BE2C (cell line): ENCODE measurements at regions not wholly inside any gene's neighbourhood (a gene's known extent, or its start where the extent isn't known, plus 50 kb on each side); places are given as distances from the start of the nearest gene placed in this dataset.

Experiments used
- DNase-seq: peaks from one replicate; pipeline ENCODE4 v3.0.0-alpha.2; 2020
- H3K27me3 ChIP-seq: fragments of 250-450 bp; sonication (Bioruptor Pico); 2 replicates; pipeline ENCODE4 v1.5.1; 2020; ENCODE audit warnings: mild to moderate bottlenecking
- H3K36me3 ChIP-seq: fragments of 250-450 bp; sonication (Bioruptor Pico); 2 replicates; pipeline ENCODE4 v1.5.1; 2020; ENCODE audit warnings: mild to moderate bottlenecking
- H3K4me1 ChIP-seq: fragments of 250-450 bp; sonication (Bioruptor Pico); 2 replicates; pipeline ENCODE4 v1.5.1; 2020
- H3K4me3 ChIP-seq: 2 replicates; pipeline ENCODE4 v1.5.1; 2011; ENCODE audit warnings: low read depth, low read length
- H3K9me3 ChIP-seq: fragments of 250-450 bp; sonication (Bioruptor Pico); 2 replicates; pipeline ENCODE4 v1.5.1; 2020
- TF ChIP-seq, protein P1 (sequence below): IDR thresholded peaks from 2 replicates; pipeline ENCODE4 v1.5.1; 2012; ENCODE audit warnings: mild to moderate bottlenecking, low read depth, low read length

DNA sequence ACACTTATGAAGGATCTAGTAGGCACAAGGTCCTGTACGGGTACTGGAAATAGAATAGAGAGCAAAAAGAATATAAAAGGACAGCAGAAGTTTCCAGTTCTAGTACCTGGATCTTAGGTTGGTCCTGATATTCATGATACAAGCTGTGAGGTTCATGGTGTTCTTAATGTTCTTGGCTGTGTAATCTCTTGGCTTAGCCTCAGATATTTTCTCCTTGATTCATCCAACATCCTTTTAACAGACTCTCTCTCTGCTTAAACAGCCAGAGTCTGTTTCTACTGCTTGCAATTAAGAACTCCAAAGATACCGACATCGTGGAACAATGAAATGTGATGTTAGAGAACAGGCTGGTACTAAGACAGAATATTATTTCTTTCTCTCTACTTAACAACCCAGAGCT lies 49.9 kb downstream of the CNTN3 start:
- H3K4me3 ChIP-seq: no peak overlapping the region
- H3K4me1 ChIP-seq: no peaks in the 10 kb centered on the region
- TF ChIP-seq, protein P1, sequence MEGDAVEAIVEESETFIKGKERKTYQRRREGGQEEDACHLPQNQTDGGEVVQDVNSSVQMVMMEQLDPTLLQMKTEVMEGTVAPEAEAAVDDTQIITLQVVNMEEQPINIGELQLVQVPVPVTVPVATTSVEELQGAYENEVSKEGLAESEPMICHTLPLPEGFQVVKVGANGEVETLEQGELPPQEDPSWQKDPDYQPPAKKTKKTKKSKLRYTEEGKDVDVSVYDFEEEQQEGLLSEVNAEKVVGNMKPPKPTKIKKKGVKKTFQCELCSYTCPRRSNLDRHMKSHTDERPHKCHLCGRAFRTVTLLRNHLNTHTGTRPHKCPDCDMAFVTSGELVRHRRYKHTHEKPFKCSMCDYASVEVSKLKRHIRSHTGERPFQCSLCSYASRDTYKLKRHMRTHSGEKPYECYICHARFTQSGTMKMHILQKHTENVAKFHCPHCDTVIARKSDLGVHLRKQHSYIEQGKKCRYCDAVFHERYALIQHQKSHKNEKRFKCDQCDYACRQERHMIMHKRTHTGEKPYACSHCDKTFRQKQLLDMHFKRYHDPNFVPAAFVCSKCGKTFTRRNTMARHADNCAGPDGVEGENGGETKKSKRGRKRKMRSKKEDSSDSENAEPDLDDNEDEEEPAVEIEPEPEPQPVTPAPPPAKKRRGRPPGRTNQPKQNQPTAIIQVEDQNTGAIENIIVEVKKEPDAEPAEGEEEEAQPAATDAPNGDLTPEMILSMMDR: no peak
- no peaks in the 10 kb centered on the region for H3K36me3 ChIP-seq
- H3K9me3 ChIP-seq: no peaks in the 10 kb centered on the region
- no peaks in the 10 kb centered on the region for H3K27me3 ChIP-seq
- no peak for DNase-seq

DNA sequence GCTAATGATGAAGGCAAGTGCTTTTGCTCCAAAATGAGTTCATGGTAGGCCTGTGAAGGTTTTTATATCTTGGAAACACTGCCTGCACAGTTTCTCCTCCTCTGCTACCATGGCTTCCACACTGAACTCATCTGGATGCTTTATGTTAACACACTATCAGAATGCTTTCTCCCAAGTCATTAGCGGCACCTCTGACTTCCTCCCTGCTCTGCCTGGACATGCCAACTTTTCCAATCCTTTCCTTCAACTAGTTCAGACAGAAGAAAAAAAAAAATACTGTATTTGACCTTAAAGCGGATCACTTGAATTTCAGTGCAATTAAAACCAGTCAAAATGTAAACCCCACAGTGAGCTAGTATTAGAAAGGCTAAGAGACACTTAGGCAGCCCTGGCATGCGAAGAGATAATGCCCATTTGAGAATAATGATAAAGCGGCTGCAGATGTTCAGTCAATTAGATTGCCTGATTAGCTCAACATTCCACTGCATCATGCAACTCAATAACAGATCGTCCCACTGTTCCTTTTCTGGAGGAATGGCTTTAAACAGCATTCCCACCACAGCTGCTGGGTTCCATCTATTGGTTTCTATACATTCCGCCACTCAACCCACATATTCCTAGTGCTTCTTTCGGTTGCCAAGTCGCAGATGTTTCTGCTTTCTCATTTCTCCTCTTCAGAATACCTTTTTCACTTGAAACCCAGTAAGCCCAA lies 51.7 kb downstream of the CNTN3 start:
- TF ChIP-seq, protein P1: no peak
- no peak for DNase-seq
- Histone ChIP-seq H3K9me3 (no peaks in the 10 kb centered on the region), H3K4me1 (no peaks in the 10 kb centered on the region), H3K36me3 (no peaks in the 10 kb centered on the region), H3K4me3 (no peak overlapping the region), H3K27me3 (no peaks in the 10 kb centered on the region)

DNA sequence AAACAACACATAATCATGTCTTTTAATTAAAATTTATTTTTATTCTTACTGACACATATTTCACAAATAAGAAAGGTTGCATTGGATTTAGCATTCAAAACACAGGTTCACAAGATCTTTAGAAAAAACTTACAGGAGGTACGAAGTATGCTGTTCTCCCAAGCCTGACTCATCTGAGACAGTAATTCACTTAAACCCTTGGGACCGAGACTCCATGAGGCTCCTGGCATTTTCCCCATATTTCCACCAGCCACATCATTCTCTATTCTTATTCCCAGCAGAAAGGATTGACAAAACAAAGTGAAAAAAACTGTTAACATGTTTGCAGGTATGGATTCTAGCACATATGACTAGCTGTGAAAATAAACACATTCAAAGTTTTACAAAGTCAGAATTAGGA lies 52.6 kb downstream of the CNTN3 start:
- DNase-seq: no peak
- TF ChIP-seq, protein P1: no peak
- no peaks in the 10 kb centered on the region for H3K9me3 ChIP-seq

DNA sequence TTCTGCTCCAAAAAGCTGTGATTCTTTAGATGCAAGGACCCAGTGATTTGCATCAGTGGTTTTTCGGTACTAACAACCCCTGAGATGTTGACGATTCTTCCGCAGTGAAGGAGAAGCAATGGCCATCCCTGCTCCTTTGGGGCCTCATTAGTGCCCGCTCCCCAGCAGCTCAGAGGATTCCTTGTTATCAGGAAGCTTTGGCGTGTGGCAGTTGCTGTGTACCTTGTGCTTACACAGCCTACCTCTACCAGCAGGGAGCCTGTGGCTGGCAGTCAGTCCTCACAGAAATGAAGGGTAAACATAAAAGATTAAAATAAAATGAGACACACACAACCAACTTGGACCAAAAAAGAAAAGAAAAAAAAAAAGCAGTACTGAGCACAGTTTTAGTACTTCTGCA lies 55.2 kb downstream of the CNTN3 start:
- no peak for DNase-seq
- no peaks in the 10 kb centered on the region for H3K27me3 ChIP-seq
- no peaks in the 10 kb centered on the region for H3K36me3 ChIP-seq
- no peaks in the 10 kb centered on the region for H3K9me3 ChIP-seq
- H3K4me3 ChIP-seq: no peak overlapping the region
- H3K4me1 ChIP-seq: no peaks in the 10 kb centered on the region
- TF ChIP-seq, protein P1: no peak

More for the DNA sequence above, 52.6 kb downstream of the CNTN3 start:
- Histone ChIP-seq H3K4me3 (no peak overlapping the region), H3K4me1 (no peaks in the 10 kb centered on the region), H3K36me3 (no peaks in the 10 kb centered on the region), H3K27me3 (no peaks in the 10 kb centered on the region)

DNA sequence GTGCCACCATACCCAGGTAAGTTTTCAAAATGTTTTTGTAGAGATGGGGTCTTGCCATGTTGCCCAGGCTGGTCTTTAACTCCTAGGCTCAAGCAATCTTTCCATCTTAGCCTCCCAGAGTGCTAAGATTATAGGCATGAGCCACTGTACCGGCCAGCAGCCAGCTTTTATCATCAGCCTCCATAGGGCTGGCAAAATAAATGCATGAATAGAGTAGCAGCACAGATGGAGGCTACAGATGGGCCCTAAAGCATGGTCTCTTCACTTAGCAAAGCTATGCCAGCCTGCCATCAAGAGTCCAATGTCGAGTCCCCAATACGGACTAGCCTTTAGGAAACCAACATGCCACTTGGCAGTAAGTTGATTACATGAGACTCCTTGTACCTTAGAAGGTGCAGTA lies 63.8 kb downstream of the CNTN3 start:
- Histone ChIP-seq H3K4me3 (no peak overlapping the region), H3K36me3 (no peaks in the 10 kb centered on the region), H3K9me3 (no peaks in the 10 kb centered on the region), H3K4me1 (no peaks in the 10 kb centered on the region), H3K27me3 (no peaks in the 10 kb centered on the region)
- no peak for DNase-seq
- TF ChIP-seq, protein P1: no peak

DNA sequence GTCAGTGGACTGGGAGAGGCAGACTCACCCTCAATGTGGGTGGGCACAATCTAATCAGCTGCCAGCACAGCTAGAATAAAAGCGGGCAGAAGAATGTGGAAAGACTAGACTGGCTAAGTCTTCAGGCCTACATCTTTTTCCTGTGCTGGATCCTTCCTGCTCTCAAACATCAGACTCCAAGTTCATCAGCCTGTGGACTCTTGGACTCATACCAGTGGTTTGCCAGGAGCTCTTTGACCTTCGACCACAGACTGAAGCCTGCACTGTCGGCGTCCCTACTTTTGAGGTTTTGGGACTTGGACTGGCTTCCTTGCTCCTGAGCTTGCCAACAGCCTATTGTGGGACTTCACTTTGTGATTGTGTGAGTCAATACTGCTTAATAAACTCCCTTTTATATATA lies 68.0 kb downstream of the CNTN3 start:
- no peak for DNase-seq
- TF ChIP-seq, protein P1: no peak
- H3K4me3 ChIP-seq: no peak overlapping the region
- no peaks in the 10 kb centered on the region for H3K27me3 ChIP-seq
- no peaks in the 10 kb centered on the region for H3K4me1 ChIP-seq
- no peaks in the 10 kb centered on the region for H3K9me3 ChIP-seq
- H3K36me3 ChIP-seq: no peaks in the 10 kb centered on the region
